ENCODE measurements at regions not wholly inside any gene's neighbourhood (a gene's known extent, or its start where the extent isn't known, plus 50 kb on each side); places are given as distances from the start of the nearest gene placed in this dataset.

- Histone ChIP-seq H3K27ac (ENCODE audit: low read depth, low read length) (no peak overlapping the region), H3K27me3 (ENCODE audit: control insufficient read depth, low read length) (no peaks in the 10 kb centered on the region; the same call in 1 of the 2 replicates), H3K4me2 (ENCODE audit: low read length) (no peak overlapping the region), H3K4me1 (ENCODE audit: control insufficient read depth, low read length) (no peaks in the 10 kb centered on the region), H3K79me2 (ENCODE audit: control insufficient read depth, low read length) (no peaks in the 10 kb centered on the region), H3K36me3 (ENCODE audit: control insufficient read depth, low read length) (no peaks in the 10 kb centered on the region), H3F3A (ENCODE audit: control insufficient read depth, insufficient read depth) (no peaks in the 10 kb centered on the region), H3K9me3 (ENCODE audit: control insufficient read depth, insufficient read depth, low read length) (no peaks in the 10 kb centered on the region), H4K20me1 (ENCODE audit: control insufficient read depth, insufficient read depth, low read depth, low read length) (no peaks in the 10 kb centered on the region), H3K4me3 (ENCODE audit: low read length) (no peak overlapping the region), H3K9me2 (replicated peaks; ENCODE audit: control insufficient read depth, low read length) (no peaks in the 10 kb centered on the region)
- TF ChIP-seq CTCF (IDR thresholded peaks at IDR 0.05; ENCODE audit: low read depth, low read length, poor library complexity, severe bottlenecking), result no peak
- no peak for TF ChIP-seq EZH2phosphoT487 (IDR thresholded peaks at IDR 0.05; ENCODE audit: borderline replicate concordance, low read length)
Observed at GRCh38 chr1:30340934-30341333, 382.5 kb downstream of the MATN1 start.

GRCh38 chr1:30339866-30340265, 383.5 kb downstream of the MATN1 start:
- no peaks in the 10 kb centered on the region for H3K79me2 ChIP-seq (ENCODE audit: control insufficient read depth, low read length)
- no peaks in the 10 kb centered on the region; the same call in 1 of the 2 replicates for H3K27me3 ChIP-seq (ENCODE audit: control insufficient read depth, low read length)
- H3K36me3 ChIP-seq (ENCODE audit: control insufficient read depth, low read length), result no peaks in the 10 kb centered on the region
- H3F3A ChIP-seq (ENCODE audit: control insufficient read depth, insufficient read depth), result no peaks in the 10 kb centered on the region
- H3K4me2 ChIP-seq (ENCODE audit: low read length), result no peak overlapping the region
- no peak overlapping the region for H3K4me3 ChIP-seq (ENCODE audit: low read length)
- H4K20me1 ChIP-seq (ENCODE audit: control insufficient read depth, insufficient read depth, low read depth, low read length), result no peaks in the 10 kb centered on the region
- H3K9me2 ChIP-seq (replicated peaks; ENCODE audit: control insufficient read depth, low read length), result no peaks in the 10 kb centered on the region
- H3K9me3 ChIP-seq (ENCODE audit: control insufficient read depth, insufficient read depth, low read length), result no peaks in the 10 kb centered on the region
- TF ChIP-seq CTCF (IDR thresholded peaks at IDR 0.05; ENCODE audit: low read depth, low read length, poor library complexity, severe bottlenecking) (no peak), EZH2phosphoT487 (IDR thresholded peaks at IDR 0.05; ENCODE audit: borderline replicate concordance, low read length) (no peak)
- H3K4me1 ChIP-seq (ENCODE audit: control insufficient read depth, low read length), result no peaks in the 10 kb centered on the region
- no peak overlapping the region for H3K27ac ChIP-seq (ENCODE audit: low read depth, low read length)

GRCh38 chr1:30338765-30339164, 384.6 kb downstream of the MATN1 start:
- Histone ChIP-seq H3K4me2 (ENCODE audit: low read length) (no peak overlapping the region), H4K20me1 (ENCODE audit: control insufficient read depth, insufficient read depth, low read depth, low read length) (no peaks in the 10 kb centered on the region), H3K9me3 (ENCODE audit: control insufficient read depth, insufficient read depth, low read length) (no peaks in the 10 kb centered on the region), H3F3A (ENCODE audit: control insufficient read depth, insufficient read depth) (no peaks in the 10 kb centered on the region), H3K79me2 (ENCODE audit: control insufficient read depth, low read length) (no peaks in the 10 kb centered on the region), H3K27ac (ENCODE audit: low read depth, low read length) (no peak overlapping the region), H3K4me3 (ENCODE audit: low read length) (no peak overlapping the region), H3K36me3 (ENCODE audit: control insufficient read depth, low read length) (no peaks in the 10 kb centered on the region), H3K27me3 (ENCODE audit: control insufficient read depth, low read length) (no peaks in the 10 kb centered on the region; the same call in 1 of the 2 replicates), H3K4me1 (ENCODE audit: control insufficient read depth, low read length) (no peaks in the 10 kb centered on the region), H3K9me2 (replicated peaks; ENCODE audit: control insufficient read depth, low read length) (no peaks in the 10 kb centered on the region)
- no peak for TF ChIP-seq EZH2phosphoT487 (IDR thresholded peaks at IDR 0.05; ENCODE audit: borderline replicate concordance, low read length)
- TF ChIP-seq CTCF (IDR thresholded peaks at IDR 0.05; ENCODE audit: low read depth, low read length, poor library complexity, severe bottlenecking), result no peak

GRCh38 chr1:30337324-30337620, 386.1 kb downstream of the MATN1 start:
- no peaks in the 10 kb centered on the region for H4K20me1 ChIP-seq (ENCODE audit: control insufficient read depth, insufficient read depth, low read depth, low read length)
- no peaks in the 10 kb centered on the region for H3K27me3 ChIP-seq (ENCODE audit: control insufficient read depth, low read length)
- no peaks in the 10 kb centered on the region for H3K9me2 ChIP-seq (replicated peaks; ENCODE audit: control insufficient read depth, low read length)
- H3K4me2 ChIP-seq (ENCODE audit: low read length), result no peak overlapping the region
- no peaks in the 10 kb centered on the region for H3K79me2 ChIP-seq (ENCODE audit: control insufficient read depth, low read length)
- H3K27ac ChIP-seq (ENCODE audit: low read depth, low read length), result no peak overlapping the region
- H3F3A ChIP-seq (ENCODE audit: control insufficient read depth, insufficient read depth), result no peaks in the 10 kb centered on the region
- no peak for TF ChIP-seq EZH2phosphoT487 (IDR thresholded peaks at IDR 0.05; ENCODE audit: borderline replicate concordance, low read length)
- H3K36me3 ChIP-seq (ENCODE audit: control insufficient read depth, low read length), result no peaks in the 10 kb centered on the region
- H3K9me3 ChIP-seq (ENCODE audit: control insufficient read depth, insufficient read depth, low read length), result no peaks in the 10 kb centered on the region
- no peak overlapping the region for H3K4me3 ChIP-seq (ENCODE audit: low read length)
- no peaks in the 10 kb centered on the region for H3K4me1 ChIP-seq (ENCODE audit: control insufficient read depth, low read length)
